K562 (cell line): ENCODE measurements at regions not wholly inside any gene's neighbourhood (a gene's known extent, or its start where the extent isn't known, plus 50 kb on each side); places are given as distances from the start of the nearest gene placed in this dataset.

Source experiments
- PCBP1 ChIP-seq: fragments of 200-400 bp; formaldehyde crosslinking; IDR thresholded peaks from 2 replicates; pipeline ENCODE4 v1.6.1; 2018; ENCODE audit warnings: mild to moderate bottlenecking, low read depth, low read length; ENCODE audit not compliant: poor library complexity, severe bottlenecking
- POLR2AphosphoS5 ChIP-seq: IDR thresholded peaks from 2 replicates; pipeline ENCODE4 v1.6.1; 2011; ENCODE audit warnings: mild to moderate bottlenecking, low read depth, low read length, moderate library complexity; ENCODE audit not compliant: control insufficient read depth, insufficient read depth

GRCh38 chr2:121072784-121073183 lies 212.2 kb downstream of the TFCP2L1 start:
- TF ChIP-seq POLR2AphosphoS5 = no peak
- no peak for TF ChIP-seq PCBP1
